GM12878 (cell line): ENCODE measurements at regions not wholly inside any gene's neighbourhood (a gene's known extent, or its start where the extent isn't known, plus 50 kb on each side); places are given as distances from the start of the nearest gene placed in this dataset.

Source experiments
- CEBPZ ChIP-seq: fragments of 150-350 bp; IDR thresholded peaks from 2 replicates; pipeline ENCODE4 v1.6.1; 2016; ENCODE audit warnings: low read depth, low read length
- CHD2 ChIP-seq: IDR thresholded peaks from 2 replicates; pipeline ENCODE4 v1.6.1; 2011; ENCODE audit warnings: low read depth, low read length, improper control_type of control experiment, borderline replicate concordance
- CTCF ChIP-seq, 3 experiments: IDR thresholded peaks in 2 of 3; conservative IDR thresholded peaks in 1 of 3; 2 replicates each; pipeline ENCODE4 v1.5.1; 2011; ENCODE audit warnings: low read depth in 3 of 3, low read length in 3 of 3, mild to moderate bottlenecking in 3 of 3, control low read depth in 2 of 3, moderate library complexity in 2 of 3, inconsistent platforms in 1 of 3, mixed read lengths in 1 of 3; ENCODE audit not compliant: control insufficient read depth in 2 of 3, insufficient read depth in 1 of 3; ENCODE audit errors: extremely low read depth in 1 of 3
- EZH2 ChIP-seq: IDR thresholded peaks from 2 replicates; pipeline ENCODE4 v1.6.1; 2012; ENCODE audit warnings: low read depth, mild to moderate bottlenecking, control low read depth, inconsistent platforms, low read length, borderline replicate concordance; ENCODE audit not compliant: control insufficient read depth
- KDM1A ChIP-seq: fragments of 200-600 bp; sonication (generic); IDR thresholded peaks from 2 replicates; pipeline ENCODE4 v1.6.1; 2016; ENCODE audit warnings: borderline replicate concordance
- POLR2A ChIP-seq: IDR thresholded peaks from 2 replicates; pipeline ENCODE4 v1.6.1; 2011; ENCODE audit warnings: low read depth, mild to moderate bottlenecking, low read length
- POLR2AphosphoS5 ChIP-seq: IDR thresholded peaks from 2 replicates; pipeline ENCODE4 v1.6.1; 2011; ENCODE audit warnings: mild to moderate bottlenecking, low read length, inconsistent platforms
- RCOR1 ChIP-seq: conservative IDR thresholded peaks from 2 replicates; pipeline ENCODE4 v1.6.1; 2012; ENCODE audit warnings: low read depth, low read length, improper control_type of control experiment
- SIN3A ChIP-seq: IDR thresholded peaks from 2 replicates; pipeline ENCODE4 v1.6.1; 2012; ENCODE audit warnings: low read depth, low read length, improper control_type of control experiment
- TF ChIP-seq, protein P1 (sequence below): fragments of 450-650 bp; formaldehyde crosslinking; IDR thresholded peaks from 2 replicates; pipeline ENCODE4 v1.4.0; 2020; ENCODE audit warnings: mild to moderate bottlenecking, moderate library complexity
- TF ChIP-seq, protein P2 (sequence below): IDR thresholded peaks from 2 replicates; pipeline ENCODE4 v1.6.1; 2012; ENCODE audit warnings: low read length, inconsistent platforms
- TF ChIP-seq, protein P3 (sequence below): IDR thresholded peaks from 2 replicates; pipeline ENCODE4 v1.6.1; 2012; ENCODE audit warnings: low read depth, low read length, improper control_type of control experiment
- TF ChIP-seq, protein P4 (sequence below): fragments of 450-650 bp; formaldehyde crosslinking; IDR thresholded peaks from 2 replicates; pipeline ENCODE4 v1.4.0; 2022; ENCODE audit warnings: mild to moderate bottlenecking, moderate library complexity

- TF ChIP-seq CHD2 (no peak), CTCF (IDR thresholded peaks at IDR 0.05 in 2 of 3, conservative IDR thresholded peaks at IDR 0.05 in 1 of 3; ENCODE audit: control insufficient read depth in 2 of 3, extremely low read depth in 1 of 3, insufficient read depth in 1 of 3, low read depth in 3 of 3, low read length in 3 of 3) (no peak), KDM1A (no peak), POLR2A (no peak), POLR2AphosphoS5 (no peak), EZH2 (no peak), SIN3A (no peak), CEBPZ (no peak), RCOR1 (no peak)
- TF ChIP-seq, protein P1, sequence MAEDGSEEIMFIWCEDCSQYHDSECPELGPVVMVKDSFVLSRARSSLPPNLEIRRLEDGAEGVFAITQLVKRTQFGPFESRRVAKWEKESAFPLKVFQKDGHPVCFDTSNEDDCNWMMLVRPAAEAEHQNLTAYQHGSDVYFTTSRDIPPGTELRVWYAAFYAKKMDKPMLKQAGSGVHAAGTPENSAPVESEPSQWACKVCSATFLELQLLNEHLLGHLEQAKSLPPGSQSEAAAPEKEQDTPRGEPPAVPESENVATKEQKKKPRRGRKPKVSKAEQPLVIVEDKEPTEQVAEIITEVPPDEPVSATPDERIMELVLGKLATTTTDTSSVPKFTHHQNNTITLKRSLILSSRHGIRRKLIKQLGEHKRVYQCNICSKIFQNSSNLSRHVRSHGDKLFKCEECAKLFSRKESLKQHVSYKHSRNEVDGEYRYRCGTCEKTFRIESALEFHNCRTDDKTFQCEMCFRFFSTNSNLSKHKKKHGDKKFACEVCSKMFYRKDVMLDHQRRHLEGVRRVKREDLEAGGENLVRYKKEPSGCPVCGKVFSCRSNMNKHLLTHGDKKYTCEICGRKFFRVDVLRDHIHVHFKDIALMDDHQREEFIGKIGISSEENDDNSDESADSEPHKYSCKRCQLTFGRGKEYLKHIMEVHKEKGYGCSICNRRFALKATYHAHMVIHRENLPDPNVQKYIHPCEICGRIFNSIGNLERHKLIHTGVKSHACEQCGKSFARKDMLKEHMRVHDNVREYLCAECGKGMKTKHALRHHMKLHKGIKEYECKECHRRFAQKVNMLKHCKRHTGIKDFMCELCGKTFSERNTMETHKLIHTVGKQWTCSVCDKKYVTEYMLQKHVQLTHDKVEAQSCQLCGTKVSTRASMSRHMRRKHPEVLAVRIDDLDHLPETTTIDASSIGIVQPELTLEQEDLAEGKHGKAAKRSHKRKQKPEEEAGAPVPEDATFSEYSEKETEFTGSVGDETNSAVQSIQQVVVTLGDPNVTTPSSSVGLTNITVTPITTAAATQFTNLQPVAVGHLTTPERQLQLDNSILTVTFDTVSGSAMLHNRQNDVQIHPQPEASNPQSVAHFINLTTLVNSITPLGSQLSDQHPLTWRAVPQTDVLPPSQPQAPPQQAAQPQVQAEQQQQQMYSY (CRISPR knock-in tag), result no peak
- TF ChIP-seq, protein P2, sequence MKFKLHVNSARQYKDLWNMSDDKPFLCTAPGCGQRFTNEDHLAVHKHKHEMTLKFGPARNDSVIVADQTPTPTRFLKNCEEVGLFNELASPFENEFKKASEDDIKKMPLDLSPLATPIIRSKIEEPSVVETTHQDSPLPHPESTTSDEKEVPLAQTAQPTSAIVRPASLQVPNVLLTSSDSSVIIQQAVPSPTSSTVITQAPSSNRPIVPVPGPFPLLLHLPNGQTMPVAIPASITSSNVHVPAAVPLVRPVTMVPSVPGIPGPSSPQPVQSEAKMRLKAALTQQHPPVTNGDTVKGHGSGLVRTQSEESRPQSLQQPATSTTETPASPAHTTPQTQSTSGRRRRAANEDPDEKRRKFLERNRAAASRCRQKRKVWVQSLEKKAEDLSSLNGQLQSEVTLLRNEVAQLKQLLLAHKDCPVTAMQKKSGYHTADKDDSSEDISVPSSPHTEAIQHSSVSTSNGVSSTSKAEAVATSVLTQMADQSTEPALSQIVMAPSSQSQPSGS, result no peak
- TF ChIP-seq, protein P3, sequence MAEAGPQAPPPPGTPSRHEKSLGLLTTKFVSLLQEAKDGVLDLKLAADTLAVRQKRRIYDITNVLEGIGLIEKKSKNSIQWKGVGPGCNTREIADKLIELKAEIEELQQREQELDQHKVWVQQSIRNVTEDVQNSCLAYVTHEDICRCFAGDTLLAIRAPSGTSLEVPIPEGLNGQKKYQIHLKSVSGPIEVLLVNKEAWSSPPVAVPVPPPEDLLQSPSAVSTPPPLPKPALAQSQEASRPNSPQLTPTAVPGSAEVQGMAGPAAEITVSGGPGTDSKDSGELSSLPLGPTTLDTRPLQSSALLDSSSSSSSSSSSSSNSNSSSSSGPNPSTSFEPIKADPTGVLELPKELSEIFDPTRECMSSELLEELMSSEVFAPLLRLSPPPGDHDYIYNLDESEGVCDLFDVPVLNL, result no peak
- TF ChIP-seq, protein P4, sequence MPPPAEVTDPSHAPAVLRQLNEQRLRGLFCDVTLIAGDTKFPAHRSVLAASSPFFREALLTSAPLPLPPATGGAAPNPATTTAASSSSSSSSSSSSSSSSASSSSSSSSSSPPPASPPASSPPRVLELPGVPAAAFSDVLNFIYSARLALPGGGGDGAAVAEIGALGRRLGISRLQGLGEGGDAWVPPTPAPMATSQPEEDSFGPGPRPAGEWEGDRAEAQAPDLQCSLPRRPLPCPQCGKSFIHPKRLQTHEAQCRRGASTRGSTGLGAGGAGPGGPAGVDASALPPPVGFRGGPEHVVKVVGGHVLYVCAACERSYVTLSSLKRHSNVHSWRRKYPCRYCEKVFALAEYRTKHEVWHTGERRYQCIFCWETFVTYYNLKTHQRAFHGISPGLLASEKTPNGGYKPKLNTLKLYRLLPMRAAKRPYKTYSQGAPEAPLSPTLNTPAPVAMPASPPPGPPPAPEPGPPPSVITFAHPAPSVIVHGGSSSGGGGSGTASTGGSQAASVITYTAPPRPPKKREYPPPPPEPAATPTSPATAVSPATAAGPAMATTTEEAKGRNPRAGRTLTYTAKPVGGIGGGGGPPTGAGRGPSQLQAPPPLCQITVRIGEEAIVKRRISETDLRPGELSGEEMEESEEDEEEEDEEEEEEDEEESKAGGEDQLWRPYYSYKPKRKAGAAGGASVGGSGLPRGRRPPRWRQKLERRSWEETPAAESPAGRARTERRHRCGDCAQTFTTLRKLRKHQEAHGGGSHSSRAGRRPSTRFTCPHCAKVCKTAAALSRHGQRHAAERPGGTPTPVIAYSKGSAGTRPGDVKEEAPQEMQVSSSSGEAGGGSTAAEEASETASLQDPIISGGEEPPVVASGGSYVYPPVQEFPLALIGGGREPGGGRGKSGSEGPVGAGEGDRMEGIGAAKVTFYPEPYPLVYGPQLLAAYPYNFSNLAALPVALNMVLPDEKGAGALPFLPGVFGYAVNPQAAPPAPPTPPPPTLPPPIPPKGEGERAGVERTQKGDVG (CRISPR knock-in tag), result no peak
Observed at GRCh38 chr14:26888592-26888991, 290.8 kb upstream of the NOVA1 start.
